H1 (cell line): ENCODE measurements at regions not wholly inside any gene's neighbourhood (a gene's known extent, or its start where the extent isn't known, plus 50 kb on each side); places are given as distances from the start of the nearest gene placed in this dataset.

Experiments
- CTCF ChIA-PET: fragments of 300-600 bp; sonication (Branson Sonifier 250); formaldehyde crosslinking; loops from one replicate; lab custom pipeline; 2021; ENCODE audit not compliant: partially characterized antibody; lab: Charles Lee
- POLR2A ChIA-PET: fragments of 300-600 bp; sonication (Branson Sonifier 250); formaldehyde crosslinking; loops from one replicate; lab custom pipeline; 2021; ENCODE audit warnings: inconsistent platforms; ENCODE audit not compliant: partially characterized antibody; lab: Charles Lee
- DNase-seq, 2 experiments: peaks; one replicate each; pipeline versions ENCODE4 v3.0.0 to v3.0.0-alpha.2; 2010 to 2022; ENCODE audit warnings: low spot score in 2 of 2, low read depth in 1 of 2, mixed read lengths in 1 of 2
- FAIRE-seq: peaks from 2 replicates; lab custom pipeline; 2011; peaks lifted over from hg19 to GRCh38; lab: Jason Lieb, UNC
- H2AFZ ChIP-seq: 2 replicates; pipeline ENCODE4 v1.8.1; 2012; ENCODE audit warnings: low read length, inconsistent platforms
- H2AK5ac ChIP-seq: 2 replicates; pipeline ENCODE4 v1.6.1; 2013; ENCODE audit warnings: low read depth, low read length
- H2BK120ac ChIP-seq: replicated peaks from 2 replicates; pipeline ENCODE3; 2013; ENCODE audit warnings: low read depth, low read length, inconsistent platforms
- H2BK12ac ChIP-seq: 2 replicates; pipeline ENCODE4 v1.6.1; 2013; ENCODE audit warnings: low read depth, low read length
- H2BK15ac ChIP-seq: 2 replicates; pipeline ENCODE4 v1.6.1; 2013; ENCODE audit warnings: low read length
- H2BK20ac ChIP-seq: 2 replicates; pipeline ENCODE4 v1.6.1; 2013; ENCODE audit warnings: low read length
- H2BK5ac ChIP-seq: 2 replicates; pipeline ENCODE4 v1.6.1; 2013; ENCODE audit warnings: low read depth, low read length
- H3K14ac ChIP-seq: 2 replicates; pipeline ENCODE4 v1.6.1; 2013; ENCODE audit warnings: inconsistent platforms; ENCODE audit not compliant: insufficient read length
- H3K18ac ChIP-seq: 2 replicates; pipeline ENCODE4 v1.6.1; 2013; ENCODE audit warnings: low read length; ENCODE audit errors: extremely low read depth
- H3K23ac ChIP-seq: 2 replicates; pipeline ENCODE4 v1.6.1; 2013; ENCODE audit warnings: inconsistent platforms; ENCODE audit not compliant: insufficient read length
- H3K23me2 ChIP-seq: 2 replicates; pipeline ENCODE4 v1.6.1; 2013; ENCODE audit warnings: low read depth, low read length
- H3K27ac ChIP-seq: 2 replicates; pipeline ENCODE4 v1.6.1; 2011; ENCODE audit warnings: low read depth, low read length, inconsistent platforms
- H3K27me3 ChIP-seq, 4 experiments: replicated peaks in 1 of 4; 1 replicate in 1 of 4; 2 replicates in 3 of 4; pipeline versions ENCODE4 v1.6.1 to v1.8.1; 2011 to 2013; ENCODE audit warnings: low read length in 3 of 4, mild to moderate bottlenecking in 3 of 4, inconsistent platforms in 2 of 4, mixed read lengths in 2 of 4, moderate library complexity in 1 of 4; ENCODE audit not compliant: control insufficient read depth in 3 of 4, insufficient read depth in 3 of 4; ENCODE audit errors: extremely low read depth in 1 of 4
- H3K36me3 ChIP-seq, 4 experiments: 2 replicates each; pipeline versions ENCODE4 v1.6.1 to v1.8.1; 2011 to 2013; ENCODE audit warnings: mild to moderate bottlenecking in 4 of 4, low read length in 3 of 4, moderate library complexity in 2 of 4, control low read depth in 1 of 4, inconsistent platforms in 1 of 4; ENCODE audit not compliant: insufficient read depth in 4 of 4, control insufficient read depth in 2 of 4
- H3K4ac ChIP-seq: replicated peaks from 2 replicates; pipeline ENCODE3; 2013; ENCODE audit warnings: low read length, low read depth, mixed read lengths, inconsistent platforms; ENCODE audit not compliant: insufficient read length
- H3K4me1 ChIP-seq, 4 experiments: replicated peaks in 1 of 4; 1 replicate in 1 of 4; 2 replicates in 3 of 4; pipeline versions ENCODE4 v1.6.1 to v1.8.1; 2011 to 2013; ENCODE audit warnings: low read length in 3 of 4, inconsistent platforms in 2 of 4, mixed read lengths in 1 of 4; ENCODE audit not compliant: insufficient read depth in 4 of 4, control insufficient read depth in 3 of 4
- H3K4me2 ChIP-seq, 2 experiments: 2 replicates each; pipeline versions ENCODE4 v1.6.1 to v1.8.1; 2011 to 2013; ENCODE audit warnings: low read depth in 2 of 2, low read length in 2 of 2, control low read depth in 1 of 2, inconsistent platforms in 1 of 2, mild to moderate bottlenecking in 1 of 2; ENCODE audit not compliant: insufficient read depth in 1 of 2
- H3K4me3 ChIP-seq, 4 experiments: fragments of 200-600, 300-600 bp in 1 of 4; sonication (generic), shearing (Covaris generic), sonication (Bioruptor Twin) in 1 of 4; 2 replicates each; pipeline versions ENCODE4 v1.5.1 to v1.8.1; 2011 to 2016; ENCODE audit warnings: low read length in 4 of 4, low read depth in 3 of 4, control low read depth in 2 of 4, inconsistent platforms in 2 of 4, mild to moderate bottlenecking in 2 of 4, mixed read lengths in 1 of 4, moderate library complexity in 1 of 4; ENCODE audit not compliant: insufficient read depth in 2 of 4; ENCODE audit errors: extremely low read depth in 1 of 4
- H3K56ac ChIP-seq: replicated peaks from 2 replicates; pipeline ENCODE3; 2013; ENCODE audit warnings: low read depth, mild to moderate bottlenecking, mixed read lengths, low read length, inconsistent platforms; ENCODE audit not compliant: insufficient read length
- H3K79me1 ChIP-seq: 2 replicates; pipeline ENCODE4 v1.6.1; 2013; ENCODE audit warnings: low read depth, low read length, control low read depth
- H3K79me2 ChIP-seq, 2 experiments: 2 replicates each; pipeline versions ENCODE4 v1.6.1 to v1.8.1; 2012 to 2013; ENCODE audit warnings: low read length in 2 of 2, mild to moderate bottlenecking in 2 of 2, inconsistent platforms in 1 of 2; ENCODE audit not compliant: insufficient read depth in 2 of 2, control insufficient read depth in 1 of 2
- H3K9ac ChIP-seq, 4 experiments: replicated peaks in 1 of 4; 1 replicate in 1 of 4; 2 replicates in 3 of 4; pipeline versions ENCODE4 v1.6.1 to v1.8.1; 2011 to 2013; ENCODE audit warnings: low read depth in 3 of 4, low read length in 3 of 4, control low read depth in 2 of 4, mild to moderate bottlenecking in 2 of 4, moderate library complexity in 2 of 4, inconsistent platforms in 1 of 4; ENCODE audit errors: extremely low read depth in 1 of 4
- H3K9me3 ChIP-seq, 2 experiments: 2 replicates each; pipeline versions ENCODE4 v1.6.1 to v1.8.1; 2012 to 2013; ENCODE audit warnings: mild to moderate bottlenecking in 2 of 2, moderate library complexity in 2 of 2, control low read depth in 1 of 2, inconsistent platforms in 1 of 2, low read depth in 1 of 2, low read length in 1 of 2, mixed read lengths in 1 of 2; ENCODE audit not compliant: insufficient read depth in 2 of 2
- H4K20me1 ChIP-seq, 2 experiments: replicated peaks in 1 of 2; 2 replicates each; pipeline versions ENCODE3 to v1.8.1; 2011 to 2013; ENCODE audit warnings: inconsistent platforms in 2 of 2, low read length in 2 of 2, mild to moderate bottlenecking in 1 of 2; ENCODE audit not compliant: insufficient read depth in 2 of 2, control insufficient read depth in 1 of 2
- H4K5ac ChIP-seq: 2 replicates; pipeline ENCODE4 v1.6.1; 2013; ENCODE audit warnings: low read length, low read depth, mixed read lengths, inconsistent platforms; ENCODE audit not compliant: insufficient read length
- H4K8ac ChIP-seq: 2 replicates; pipeline ENCODE4 v1.8.0; 2013; ENCODE audit warnings: mild to moderate bottlenecking, moderate library complexity, low read length, inconsistent platforms; ENCODE audit not compliant: insufficient read depth; ENCODE audit errors: extremely low read depth
- H4K91ac ChIP-seq: replicated peaks from 2 replicates; pipeline ENCODE3; 2013; ENCODE audit warnings: low read length, mixed read lengths, inconsistent platforms; ENCODE audit not compliant: insufficient read length
- FOSL1 ChIP-seq: IDR thresholded peaks from 2 replicates; pipeline ENCODE4 v1.6.1; 2011; ENCODE audit warnings: mild to moderate bottlenecking, low read depth, low read length, moderate library complexity; ENCODE audit not compliant: insufficient read depth
- HDAC6 ChIP-seq: IDR thresholded peaks from one replicate; pipeline ENCODE4 v1.7.1; 2012; ENCODE audit warnings: low read depth, mild to moderate bottlenecking, inconsistent platforms, low read length, moderate library complexity
- JUN ChIP-seq: IDR thresholded peaks from 2 replicates; pipeline ENCODE4 v1.6.1; 2011; ENCODE audit warnings: low read depth, mild to moderate bottlenecking, improper control_type of control experiment, low read length
- NANOG ChIP-seq: IDR thresholded peaks from 2 replicates; pipeline ENCODE4 v1.6.1; 2011; ENCODE audit warnings: low read length, low read depth, mild to moderate bottlenecking, inconsistent platforms; ENCODE audit not compliant: insufficient read depth, poor library complexity, severe bottlenecking
- POLR2A ChIP-seq, 2 experiments: IDR thresholded peaks; 1 replicate in 1 of 2; 2 replicates in 1 of 2; pipeline ENCODE4 v1.6.1; 2011; ENCODE audit warnings: low read depth in 2 of 2, low read length in 2 of 2, mild to moderate bottlenecking in 2 of 2; ENCODE audit errors: control extremely low read depth in 1 of 2
- POU5F1 ChIP-seq: IDR thresholded peaks from 2 replicates; pipeline ENCODE4 v1.6.1; 2011; ENCODE audit warnings: low read depth, mild to moderate bottlenecking, low read length, moderate library complexity
- RBBP5 ChIP-seq: IDR thresholded peaks from 2 replicates; pipeline ENCODE4 v1.7.1; 2012; ENCODE audit warnings: low read depth, mild to moderate bottlenecking, inconsistent platforms, low read length, moderate library complexity, borderline replicate concordance
- RXRA ChIP-seq: IDR thresholded peaks from 2 replicates; pipeline ENCODE4 v1.6.1; 2011; ENCODE audit warnings: low read depth, mild to moderate bottlenecking, low read length, moderate library complexity; ENCODE audit not compliant: insufficient read depth
- SIX5 ChIP-seq: IDR thresholded peaks from 2 replicates; pipeline ENCODE4 v1.6.1; 2011; ENCODE audit warnings: mild to moderate bottlenecking, low read depth, low read length
- SP1 ChIP-seq: IDR thresholded peaks from 2 replicates; pipeline ENCODE4 v1.6.1; 2011; ENCODE audit warnings: low read depth, low read length
- SRF ChIP-seq: IDR thresholded peaks from 2 replicates; pipeline ENCODE4 v1.6.1; 2011; ENCODE audit warnings: mild to moderate bottlenecking, low read depth, low read length, moderate library complexity
- WGBS, 2 experiments: shearing (Covaris generic) in 1 of 2; methylation state at CpG; one replicate each; pipeline versions ENCODE4 v1.1.6 to v1.1.7; 2013 to 2015; ENCODE audit warnings: low lambda C conversion rate in 2 of 2, mixed read lengths in 2 of 2, inconsistent platforms in 1 of 2, low coverage in 1 of 2, missing lambda C conversion rate in 1 of 2; ENCODE audit not compliant: insufficient replicate concordance in 2 of 2, insufficient coverage in 1 of 2, insufficient read length in 1 of 2; ENCODE audit errors: extremely low coverage in 1 of 2, missing lambda C conversion rate in 1 of 2; 5-methylcytosine and 5-hydroxymethylcytosine counted together

- Histone ChIP-seq H2AFZ (no peak overlapping the region), H3K23me2 (no peaks in the 10 kb centered on the region), H3K27ac (no peak overlapping the region), H3K4ac (no peak overlapping the region), H3K79me1 (no peaks in the 10 kb centered on the region), H3K27me3 (no peaks in the 10 kb centered on the region), H2BK12ac (no peak overlapping the region), H2AK5ac (no peak overlapping the region), H4K5ac (no peak overlapping the region), H3K36me3 (no peaks in the 10 kb centered on the region), H4K20me1 (no peaks in the 10 kb centered on the region), H3K79me2 (no peaks in the 10 kb centered on the region), H3K4me3 (no peak overlapping the region), H3K14ac (no peak overlapping the region), H3K9me3 (no peaks in the 10 kb centered on the region), H2BK5ac (no peak overlapping the region), H3K56ac (no peak overlapping the region), H2BK120ac (no peak overlapping the region), H4K91ac (no peak overlapping the region), H2BK20ac (no peak overlapping the region), H3K23ac (no peak overlapping the region), H2BK15ac (no peak overlapping the region), H3K4me1 (no peaks in the 10 kb centered on the region), H3K9ac (no peak overlapping the region), H3K4me2 (no peak overlapping the region), H3K18ac (no peak overlapping the region), H4K8ac (no peak overlapping the region)
- no peak for TF ChIP-seq RBBP5
- TF ChIP-seq POLR2A (IDR thresholded peaks at IDR 0.05; ENCODE audit: control extremely low read depth in 1 of 2, low read depth in 2 of 2, low read length in 2 of 2) = no peak
- no peak for TF ChIP-seq JUN
- no peak for TF ChIP-seq FOSL1
- TF ChIP-seq SIX5 = no peak
- no peak for TF ChIP-seq NANOG
- TF ChIP-seq SP1 = no peak
- TF ChIP-seq HDAC6 = no peak
- no peak for TF ChIP-seq RXRA
- no peak for TF ChIP-seq SRF
- TF ChIP-seq POU5F1 = no peak
- ChIA-PET POLR2A (no interaction called here), CTCF (interaction anchor here (0.7 to 1.3 kb wide), 3 partner anchors 9 to 16 kb away, joined by 3 to 4 read pairs (median 3); no protein-coding TSS in a partner anchor)
- no peak for DNase-seq
- 85% methylated on average over 4 of the region's 4 CpGs; no CpG with 5 or more reads in 1 of the 2 experiments for WGBS, 2 experiments
- no peak for FAIRE-seq
These were observed 186.7 kb downstream of the DRD1 start for GRCh38 chr5:175257128-175257846.
